ENCODE measurements at regions not wholly inside any gene's neighbourhood (a gene's known extent, or its start where the extent isn't known, plus 50 kb on each side); places are given as distances from the start of the nearest gene placed in this dataset.

DNA sequence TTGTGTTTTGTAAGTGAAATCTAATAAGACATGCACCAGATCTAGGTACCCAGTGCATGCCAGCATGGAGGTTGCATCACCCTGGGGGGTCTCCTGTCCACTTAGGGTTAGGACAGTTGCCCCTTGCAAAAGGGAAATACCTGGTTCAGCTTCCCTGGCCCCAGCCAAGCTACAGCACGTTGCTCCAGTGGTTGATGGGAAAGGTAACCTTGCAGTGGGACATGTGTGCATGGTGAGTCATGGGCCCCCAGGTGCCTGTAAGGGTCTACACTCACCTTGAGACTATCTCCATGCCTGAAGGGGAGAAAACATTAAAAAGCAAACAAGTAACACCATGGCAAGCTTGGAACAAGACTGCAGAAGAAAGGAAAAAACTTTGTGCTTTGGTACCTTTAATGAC lies 143.9 kb downstream of the LSM5 start:
- TF ChIP-seq, protein P1, sequence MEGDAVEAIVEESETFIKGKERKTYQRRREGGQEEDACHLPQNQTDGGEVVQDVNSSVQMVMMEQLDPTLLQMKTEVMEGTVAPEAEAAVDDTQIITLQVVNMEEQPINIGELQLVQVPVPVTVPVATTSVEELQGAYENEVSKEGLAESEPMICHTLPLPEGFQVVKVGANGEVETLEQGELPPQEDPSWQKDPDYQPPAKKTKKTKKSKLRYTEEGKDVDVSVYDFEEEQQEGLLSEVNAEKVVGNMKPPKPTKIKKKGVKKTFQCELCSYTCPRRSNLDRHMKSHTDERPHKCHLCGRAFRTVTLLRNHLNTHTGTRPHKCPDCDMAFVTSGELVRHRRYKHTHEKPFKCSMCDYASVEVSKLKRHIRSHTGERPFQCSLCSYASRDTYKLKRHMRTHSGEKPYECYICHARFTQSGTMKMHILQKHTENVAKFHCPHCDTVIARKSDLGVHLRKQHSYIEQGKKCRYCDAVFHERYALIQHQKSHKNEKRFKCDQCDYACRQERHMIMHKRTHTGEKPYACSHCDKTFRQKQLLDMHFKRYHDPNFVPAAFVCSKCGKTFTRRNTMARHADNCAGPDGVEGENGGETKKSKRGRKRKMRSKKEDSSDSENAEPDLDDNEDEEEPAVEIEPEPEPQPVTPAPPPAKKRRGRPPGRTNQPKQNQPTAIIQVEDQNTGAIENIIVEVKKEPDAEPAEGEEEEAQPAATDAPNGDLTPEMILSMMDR (IDR thresholded peaks at IDR 0.05): no peak
- no peak for TF ChIP-seq ZFX (IDR thresholded peaks at IDR 0.05; ENCODE audit: borderline replicate concordance)

Data from 22Rv1 (cell line).